Erythroblast (primary cell): ENCODE measurements at regions not wholly inside any gene's neighbourhood (a gene's known extent, or its start where the extent isn't known, plus 50 kb on each side); places are given as distances from the start of the nearest gene placed in this dataset.

Experiments used
- GATA1 ChIP-seq: IDR thresholded peaks from 2 replicates; pipeline ENCODE4 v1.6.1; 2011; ENCODE audit warnings: low read depth, mild to moderate bottlenecking, control low read depth, low read length, moderate library complexity
- POLR2A ChIP-seq: IDR thresholded peaks from 2 replicates; pipeline ENCODE4 v1.6.1; 2011; ENCODE audit warnings: mild to moderate bottlenecking, low read length

DNA sequence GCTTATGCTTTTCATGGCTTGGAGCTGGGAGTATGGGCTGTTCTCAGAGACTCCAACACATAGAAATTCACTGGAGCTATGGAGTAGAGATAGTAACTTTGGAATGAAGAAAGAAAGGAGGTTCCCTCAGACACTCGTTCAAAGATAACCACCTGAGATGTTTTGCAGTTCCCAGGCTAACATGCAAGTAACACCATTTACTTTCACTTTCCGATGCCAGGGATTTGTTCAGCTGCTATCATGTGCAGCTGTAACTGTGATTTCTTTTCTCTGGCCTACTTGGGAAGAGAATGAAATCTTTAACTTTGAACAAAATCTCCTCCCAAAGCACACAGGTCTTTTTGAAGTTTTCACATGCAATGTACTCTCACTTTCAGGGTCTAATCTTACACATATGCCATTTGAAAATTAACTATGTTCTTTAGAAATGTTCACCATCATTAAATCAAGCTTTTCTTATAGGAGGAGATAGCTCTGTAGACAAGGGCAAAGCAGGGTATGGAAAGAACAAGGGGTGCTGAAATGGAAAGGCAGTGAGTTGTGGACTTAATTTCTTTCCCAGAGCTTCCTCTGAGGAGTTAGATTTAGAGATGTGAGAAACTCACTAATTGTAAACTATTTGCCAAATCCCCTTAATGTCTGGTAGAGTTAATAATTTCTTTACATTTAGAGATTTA lies 514.3 kb downstream of the PDHA2 start:
- TF ChIP-seq POLR2A (no peak), GATA1 (no peak)
